ENCODE measurements at regions not wholly inside any gene's neighbourhood (a gene's known extent, or its start where the extent isn't known, plus 50 kb on each side); places are given as distances from the start of the nearest gene placed in this dataset.

- TF ChIP-seq BCL3 (IDR thresholded peaks at IDR 0.05; ENCODE audit: borderline replicate concordance, insufficient read depth, low read depth, low read length, poor library complexity, severe bottlenecking) (no peak), PBX3 (IDR thresholded peaks at IDR 0.05; ENCODE audit: insufficient replicate concordance, low read depth, low read length) (no peak), PRDM15 (CRISPR knock-in tag; IDR thresholded peaks at IDR 0.05) (no peak), TCF7 (IDR thresholded peaks at IDR 0.05; ENCODE audit: borderline replicate concordance) (no peak)
Observed at GRCh38 chr2:217335341-217335966, 475.6 kb upstream of the TNP1 start (continued).

GRCh38 chr2:217334561-217334960, 474.7 kb upstream of the TNP1 start:
- ATAC-seq: no peak
- ChIA-PET RAD21 (ENCODE audit: unreplicated experiment) (no interaction called here), POLR2A (no interaction called here), SMC1A (ENCODE audit: uncharacterized antibody, unreplicated experiment) (no interaction called here), CTCF (no interaction called here)
- Histone ChIP-seq H3K36me3 (ENCODE audit: control insufficient read depth in 2 of 2, insufficient read depth in 2 of 2, low read length in 1 of 2) (no peaks in the 10 kb centered on the region), H3K9ac (ENCODE audit: control insufficient read depth, insufficient read depth, low read length) (no peak overlapping the region), H3K4me1 (ENCODE audit: control insufficient read depth, insufficient read depth, low read length) (no peaks in the 10 kb centered on the region), H3K79me2 (ENCODE audit: control insufficient read depth, insufficient read depth, low read length) (no peaks in the 10 kb centered on the region), H3K27ac (ENCODE audit: control insufficient read depth, insufficient read depth) (no peak overlapping the region), H3K9me3 (replicated peaks; ENCODE audit: control insufficient read depth, insufficient read depth, low read length) (no peaks in the 10 kb centered on the region), H3K4me3 (no peak overlapping the region), H3K27me3 (replicated peaks in 1 of 2; ENCODE audit: control insufficient read depth in 2 of 2, insufficient read depth in 2 of 2, low read length in 1 of 2) (no peaks in the 10 kb centered on the region), H4K20me1 (ENCODE audit: control insufficient read depth, insufficient read depth) (no peaks in the 10 kb centered on the region), H2AFZ (ENCODE audit: control insufficient read depth, low read depth, low read length) (no peak overlapping the region), H3K4me2 (ENCODE audit: control insufficient read depth, insufficient read depth) (no peak overlapping the region)
- intact Hi-C loops (cut with micrococcal nuclease; ENCODE audit: unreplicated experiment): no loop called here
- FAIRE-seq: no peak
- no peak for DNase-seq (ENCODE audit: low read depth, low spot score)
- in situ Hi-C loops (cut with MboI): no loop called here
- no TSS peak for BruUV-seq (replicated peaks)
- TF ChIP-seq EP300 (IDR thresholded peaks at IDR 0.05; ENCODE audit: borderline replicate concordance in 1 of 2, control insufficient read depth in 1 of 2, low read depth in 2 of 2, low read length in 2 of 2): no peak
- TF ChIP-seq IKZF1 (conservative IDR thresholded peaks at IDR 0.05): no peak
- no peak for TF ChIP-seq POLR2A (IDR thresholded peaks at IDR 0.05; ENCODE audit: low read depth, low read length)
- TF ChIP-seq SIN3A (IDR thresholded peaks at IDR 0.05; ENCODE audit: low read depth, low read length): no peak
- no peak for TF ChIP-seq IKZF2 (IDR thresholded peaks at IDR 0.05)
- no peak for TF ChIP-seq GABPA (IDR thresholded peaks at IDR 0.05; ENCODE audit: low read depth)
- no peak for TF ChIP-seq BCLAF1 (IDR thresholded peaks at IDR 0.05)
- TF ChIP-seq E2F4 (IDR thresholded peaks at IDR 0.05; ENCODE audit: low read depth, low read length): no peak

Measured in GM12878 (cell line).